ENCODE measurements at regions not wholly inside any gene's neighbourhood (a gene's known extent, or its start where the extent isn't known, plus 50 kb on each side); places are given as distances from the start of the nearest gene placed in this dataset.

DNA sequence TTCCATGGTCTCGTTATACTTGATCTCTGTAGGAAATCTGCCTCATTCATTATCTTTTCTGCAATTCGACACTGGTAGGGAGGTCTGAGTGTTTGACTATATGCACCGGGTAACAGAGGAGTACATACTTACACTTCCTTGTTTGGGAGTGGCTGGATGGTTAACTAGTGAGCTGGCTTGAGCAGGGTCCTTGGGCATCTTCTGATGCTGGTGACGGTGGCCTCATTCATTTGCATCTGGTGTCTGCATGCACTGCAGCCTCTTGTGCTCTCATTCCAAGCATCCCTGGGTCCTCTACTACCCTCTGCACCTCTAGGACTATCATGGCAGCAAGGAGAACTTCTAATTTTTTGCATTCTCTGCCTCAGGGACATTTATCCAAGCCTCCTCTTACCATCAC lies 100.0 kb upstream of the TCF4 start:
- Histone ChIP-seq H4K91ac (ENCODE audit: insufficient read depth, low read depth, low read length) (no peak overlapping the region), H3K56ac (ENCODE audit: extremely low read depth, insufficient read depth, low read length) (no peak overlapping the region), H3K23ac (ENCODE audit: low read depth, low read length) (no peak overlapping the region), H2AFZ (replicated peaks; ENCODE audit: low read length, poor library complexity) (peak overlapping the region; percentile 76), H2AK5ac (ENCODE audit: low read depth, low read length) (no peak overlapping the region), H2BK120ac (ENCODE audit: low read depth, low read length) (no peak overlapping the region), H3K18ac (ENCODE audit: low read depth, low read length) (no peak overlapping the region), H3K9ac (ENCODE audit: low read depth, low read length) (no peak overlapping the region), H3K27me3 (ENCODE audit: control insufficient read depth, insufficient read depth, low read length) (no peaks in the 10 kb centered on the region), H3K4me1 (ENCODE audit: control insufficient read depth, insufficient read depth, low read length) (no peaks in the 10 kb centered on the region), H4K8ac (ENCODE audit: low read depth in 2 of 2, low read length in 2 of 2) (no peak overlapping the region), H2AK9ac (replicated peaks; ENCODE audit: low read depth, low read length, poor library complexity) (no peak overlapping the region), H3K79me1 (ENCODE audit: low read depth in 1 of 2, low read length in 2 of 2) (no peaks in the 10 kb centered on the region), H2BK5ac (ENCODE audit: low read depth, low read length, poor library complexity, severe bottlenecking) (no peak overlapping the region), H3K9me1 (ENCODE audit: insufficient read depth, low read length) (no peaks in the 10 kb centered on the region), H3K27ac (ENCODE audit: insufficient read depth, low read length) (no peak overlapping the region), H2BK15ac (ENCODE audit: low read depth, low read length) (no peak overlapping the region), H3K4me2 (ENCODE audit: low read depth, low read length) (no peak overlapping the region), H4K20me1 (ENCODE audit: insufficient read depth, low read length) (no peaks in the 10 kb centered on the region), H2BK20ac (ENCODE audit: low read depth, low read length) (no peak overlapping the region), H3K14ac (replicated peaks; ENCODE audit: low read depth, low read length) (0 out of 2 replicates have a peak overlapping the region, but pooled peaks have one; percentile 26), H3K4ac (ENCODE audit: low read depth, low read length) (no peak overlapping the region), H4K5ac (ENCODE audit: low read depth, low read length) (no peak overlapping the region), H3K4me3 (ENCODE audit: insufficient read depth, low read depth, low read length) (no peak overlapping the region), H3K9me3 (ENCODE audit: control insufficient read depth, insufficient read depth, low read length) (no peaks in the 10 kb centered on the region), H3K36me3 (ENCODE audit: control insufficient read depth, insufficient read depth, low read length) (no peaks in the 10 kb centered on the region)
- BruUV-seq (replicated peaks) = no TSS peak
- CTCF ChIA-PET = no interaction called here
- in situ Hi-C loops (cut with MboI; ENCODE audit: low sequenced_read_pairs) (no loop called here), intact Hi-C loops (cut with micrococcal nuclease) (no loop called here), dilution Hi-C loops (cut with HindIII; ENCODE audit: low sequenced_read_pairs, unreplicated experiment) (no loop called here)
- no peak for DNase-seq
- POLR2A ChIA-PET (ENCODE audit: unreplicated experiment) = no interaction called here
- TF ChIP-seq MAZ (IDR thresholded peaks at IDR 0.05; ENCODE audit: borderline replicate concordance, low read depth, low read length) (no peak), CEBPB (IDR thresholded peaks at IDR 0.05; ENCODE audit: low read depth, low read length) (no peak), RCOR1 (IDR thresholded peaks at IDR 0.05; ENCODE audit: insufficient replicate concordance, low read length) (no peak), NFE2L2 (IDR thresholded peaks at IDR 0.05; ENCODE audit: low read depth, low read length) (no peak), BHLHE40 (IDR thresholded peaks at IDR 0.05; ENCODE audit: low read depth, low read length) (no peak), RAD21 (IDR thresholded peaks at IDR 0.05; ENCODE audit: low read length) (no peak), RFX5 (IDR thresholded peaks at IDR 0.05; ENCODE audit: low read depth, low read length) (no peak), SMC3 (IDR thresholded peaks at IDR 0.05; ENCODE audit: low read depth, low read length) (no peak), MAFK (IDR thresholded peaks at IDR 0.05; ENCODE audit: low read depth, low read length) (no peak), MXI1 (IDR thresholded peaks at IDR 0.05; ENCODE audit: borderline replicate concordance, low read depth, low read length) (no peak), CHD1 (IDR thresholded peaks at IDR 0.05; ENCODE audit: low read depth, low read length) (no peak), FOS (IDR thresholded peaks at IDR 0.05; ENCODE audit: low read depth, low read length) (no peak), POLR2A (IDR thresholded peaks at IDR 0.05; ENCODE audit: low read depth, low read length) (no peak)
- TF ChIP-seq, protein P1, sequence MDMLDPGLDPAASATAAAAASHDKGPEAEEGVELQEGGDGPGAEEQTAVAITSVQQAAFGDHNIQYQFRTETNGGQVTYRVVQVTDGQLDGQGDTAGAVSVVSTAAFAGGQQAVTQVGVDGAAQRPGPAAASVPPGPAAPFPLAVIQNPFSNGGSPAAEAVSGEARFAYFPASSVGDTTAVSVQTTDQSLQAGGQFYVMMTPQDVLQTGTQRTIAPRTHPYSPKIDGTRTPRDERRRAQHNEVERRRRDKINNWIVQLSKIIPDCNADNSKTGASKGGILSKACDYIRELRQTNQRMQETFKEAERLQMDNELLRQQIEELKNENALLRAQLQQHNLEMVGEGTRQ (IDR thresholded peaks at IDR 0.05; ENCODE audit: low read depth, low read length) = no peak
- TF ChIP-seq, protein P2, sequence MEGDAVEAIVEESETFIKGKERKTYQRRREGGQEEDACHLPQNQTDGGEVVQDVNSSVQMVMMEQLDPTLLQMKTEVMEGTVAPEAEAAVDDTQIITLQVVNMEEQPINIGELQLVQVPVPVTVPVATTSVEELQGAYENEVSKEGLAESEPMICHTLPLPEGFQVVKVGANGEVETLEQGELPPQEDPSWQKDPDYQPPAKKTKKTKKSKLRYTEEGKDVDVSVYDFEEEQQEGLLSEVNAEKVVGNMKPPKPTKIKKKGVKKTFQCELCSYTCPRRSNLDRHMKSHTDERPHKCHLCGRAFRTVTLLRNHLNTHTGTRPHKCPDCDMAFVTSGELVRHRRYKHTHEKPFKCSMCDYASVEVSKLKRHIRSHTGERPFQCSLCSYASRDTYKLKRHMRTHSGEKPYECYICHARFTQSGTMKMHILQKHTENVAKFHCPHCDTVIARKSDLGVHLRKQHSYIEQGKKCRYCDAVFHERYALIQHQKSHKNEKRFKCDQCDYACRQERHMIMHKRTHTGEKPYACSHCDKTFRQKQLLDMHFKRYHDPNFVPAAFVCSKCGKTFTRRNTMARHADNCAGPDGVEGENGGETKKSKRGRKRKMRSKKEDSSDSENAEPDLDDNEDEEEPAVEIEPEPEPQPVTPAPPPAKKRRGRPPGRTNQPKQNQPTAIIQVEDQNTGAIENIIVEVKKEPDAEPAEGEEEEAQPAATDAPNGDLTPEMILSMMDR (conservative IDR thresholded peaks at IDR 0.05; ENCODE audit: low read depth, low read length) = no peak
- TF ChIP-seq, protein P3, sequence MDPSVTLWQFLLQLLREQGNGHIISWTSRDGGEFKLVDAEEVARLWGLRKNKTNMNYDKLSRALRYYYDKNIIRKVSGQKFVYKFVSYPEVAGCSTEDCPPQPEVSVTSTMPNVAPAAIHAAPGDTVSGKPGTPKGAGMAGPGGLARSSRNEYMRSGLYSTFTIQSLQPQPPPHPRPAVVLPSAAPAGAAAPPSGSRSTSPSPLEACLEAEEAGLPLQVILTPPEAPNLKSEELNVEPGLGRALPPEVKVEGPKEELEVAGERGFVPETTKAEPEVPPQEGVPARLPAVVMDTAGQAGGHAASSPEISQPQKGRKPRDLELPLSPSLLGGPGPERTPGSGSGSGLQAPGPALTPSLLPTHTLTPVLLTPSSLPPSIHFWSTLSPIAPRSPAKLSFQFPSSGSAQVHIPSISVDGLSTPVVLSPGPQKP (IDR thresholded peaks at IDR 0.05; ENCODE audit: borderline replicate concordance, low read depth, low read length) = no peak
- no peak for ATAC-seq (ENCODE audit: low read depth)
- WGBS, 2 experiments (ENCODE audit: extremely low coverage in 2 of 2, insufficient read length in 1 of 2) = no CpG with 5 or more reads among the region's 4 CpGs

All from IMR-90 (cell line).